K562 (cell line): ENCODE measurements at regions not wholly inside any gene's neighbourhood (a gene's known extent, or its start where the extent isn't known, plus 50 kb on each side); places are given as distances from the start of the nearest gene placed in this dataset.

Experiments
- ATAC-seq: fragments of 200-7000 bp; cut with Tn5 transposase; 3 replicates; pipeline ENCODE4 v1.9.1; 2020; ENCODE audit warnings: moderate library complexity
- BruUV-seq: library from RNA; stranded (reverse); fragments of 400-500 nt; replicated peaks from 2 replicates; lab custom pipeline; 2021; lab: Mats Ljungman, UMichigan
- CTCF ChIA-PET: fragments of 300-600 bp; formaldehyde crosslinking; extraction: SDS; loops from one replicate; lab custom pipeline; 2021; ENCODE audit warnings: low intra/inter-chr PET ratio; lab: Yijun Ruan, JAX
- POLR2A ChIA-PET: fragments of 300-600, 350-650 bp; sonication (Branson Sonifier 250); formaldehyde crosslinking; extraction: SDS; loops from one replicate; lab custom pipeline; 2021; ENCODE audit warnings: antibody characterized with exemption, inconsistent platforms; lab: Yijun Ruan, JAX
- DNase-seq, 4 experiments: peaks; one replicate each; pipeline versions ENCODE4 v3.0.0 to v3.0.0-alpha.2; 2011 to 2018; ENCODE audit warnings: low spot score in 3 of 4, mixed read lengths in 3 of 4; ENCODE audit errors: extremely low read depth in 1 of 4
- FAIRE-seq: peaks from 2 replicates; lab custom pipeline; 2011; peaks lifted over from hg19 to GRCh38; lab: Jason Lieb, UNC
- H2AFZ ChIP-seq: 2 replicates; pipeline ENCODE4 v1.6.0; 2011; ENCODE audit warnings: low read depth, low read length, control low read depth, inconsistent platforms
- H3K27ac ChIP-seq: fragments of 200-600 bp; 3 replicates; pipeline ENCODE4 v1.8.0; 2011; ENCODE audit warnings: low read depth, mild to moderate bottlenecking, control low read depth, inconsistent platforms, low read length, moderate library complexity, mixed read lengths; ENCODE audit errors: extremely low read depth
- H3K27me3 ChIP-seq, 2 experiments: fragments of 300-600 bp in 1 of 2; 2 replicates in 1 of 2; 3 replicates in 1 of 2; pipeline versions ENCODE4 v1.6.0 to v1.8.0; 2011; ENCODE audit warnings: inconsistent platforms in 2 of 2, low read length in 2 of 2, mild to moderate bottlenecking in 1 of 2, mixed read lengths in 1 of 2, moderate library complexity in 1 of 2; ENCODE audit not compliant: control insufficient read depth in 2 of 2, insufficient read depth in 2 of 2
- H3K36me3 ChIP-seq: fragments of 300-600 bp; 3 replicates; pipeline ENCODE4 v1.8.0; 2011; ENCODE audit warnings: mild to moderate bottlenecking, low read length, inconsistent platforms; ENCODE audit not compliant: control insufficient read depth, insufficient read depth
- H3K4me1 ChIP-seq, 2 experiments: fragments of 200-600 bp in 1 of 2; replicated peaks in 1 of 2; 2 replicates in 1 of 2; 3 replicates in 1 of 2; pipeline versions ENCODE4 v1.5.1 to v1.8.0; 2011; ENCODE audit warnings: inconsistent platforms in 2 of 2, low read length in 2 of 2, mild to moderate bottlenecking in 1 of 2, mixed read lengths in 1 of 2, moderate library complexity in 1 of 2; ENCODE audit not compliant: control insufficient read depth in 2 of 2, insufficient read depth in 2 of 2
- H3K4me2 ChIP-seq: 2 replicates; pipeline ENCODE4 v1.6.1; 2011; ENCODE audit warnings: low read length, control low read depth, inconsistent platforms, mixed read lengths; ENCODE audit not compliant: insufficient read depth
- H3K4me3 ChIP-seq: fragments of 200-600 bp; sonication (generic), shearing (Covaris generic); 2 replicates; pipeline ENCODE4 v1.5.1; 2016; ENCODE audit warnings: control low read depth, inconsistent platforms
- H3K79me2 ChIP-seq: fragments of 200-600 bp; 3 replicates; pipeline ENCODE4 v1.8.0; 2011; ENCODE audit warnings: low read length, inconsistent platforms; ENCODE audit not compliant: control insufficient read depth, insufficient read depth
- H3K9ac ChIP-seq, 2 experiments: 2 replicates each; pipeline versions ENCODE4 v1.6.0 to v1.6.1; 2011; ENCODE audit warnings: low read depth in 2 of 2, low read length in 2 of 2, control low read depth in 1 of 2, inconsistent platforms in 1 of 2, mild to moderate bottlenecking in 1 of 2, mixed read lengths in 1 of 2; ENCODE audit not compliant: insufficient read depth in 1 of 2
- H3K9me1 ChIP-seq: one replicate; pipeline ENCODE4 v1.6.0; 2011; ENCODE audit warnings: inconsistent platforms, mild to moderate bottlenecking, low read length, moderate library complexity; ENCODE audit not compliant: control insufficient read depth, insufficient read depth
- H3K9me3 ChIP-seq: replicated peaks from 2 replicates; pipeline ENCODE4 v1.5.1; 2011; ENCODE audit warnings: low read depth, low read length, inconsistent platforms; ENCODE audit not compliant: control insufficient read depth, insufficient read depth
- H4K20me1 ChIP-seq: replicated peaks from 2 replicates; pipeline ENCODE4 v1.6.1; 2011; ENCODE audit warnings: low read length, inconsistent platforms, mixed read lengths; ENCODE audit not compliant: control insufficient read depth, insufficient read depth
- BMI1 ChIP-seq: fragments of 150-350 bp; IDR thresholded peaks from 2 replicates; pipeline ENCODE4 v1.6.1; 2014; ENCODE audit warnings: low read length
- GATA2 ChIP-seq: sonication (generic); formaldehyde crosslinking; IDR thresholded peaks from 2 replicates; pipeline ENCODE4 v1.4.0; 2020; ENCODE audit warnings: mild to moderate bottlenecking, missing genetic modification reagents
- HMGN3 ChIP-seq: IDR thresholded peaks from 2 replicates; pipeline ENCODE4 v1.6.1; 2011; ENCODE audit warnings: borderline replicate concordance, low read depth, mild to moderate bottlenecking, mixed read lengths, low read length; ENCODE audit not compliant: insufficient read length; ENCODE audit errors: extremely low read depth
- HNRNPK ChIP-seq: fragments of 200-400 bp; formaldehyde crosslinking; IDR thresholded peaks from one replicate; pipeline ENCODE4 v1.6.1; 2018; ENCODE audit warnings: mild to moderate bottlenecking, low read depth, low read length; ENCODE audit not compliant: poor library complexity, severe bottlenecking
- MAZ ChIP-seq, 2 experiments: fragments of 450-650 bp in 1 of 2; sonication (generic) in 1 of 2; formaldehyde crosslinking; IDR thresholded peaks in 1 of 2; conservative IDR thresholded peaks in 1 of 2; 2 replicates each; pipeline versions ENCODE4 v1.4.0 to v1.5.0; 2020; ENCODE audit warnings: mild to moderate bottlenecking in 1 of 2, missing genetic modification reagents in 1 of 2
- MCM2 ChIP-seq: fragments of 450-650 bp; IDR thresholded peaks from 2 replicates; pipeline ENCODE4 v1.6.1; 2017; ENCODE audit warnings: low read depth, mild to moderate bottlenecking
- MED1 ChIP-seq: sonication (generic); formaldehyde crosslinking; IDR thresholded peaks from 2 replicates; pipeline ENCODE4 v1.8.1; 2023; ENCODE audit warnings: missing genetic modification reagents, borderline replicate concordance
- PHTF2 ChIP-seq: fragments of 250-450 bp; sonication (Bioruptor Pico); IDR thresholded peaks from 2 replicates; pipeline ENCODE4 v1.5.0; 2021; ENCODE audit warnings: mild to moderate bottlenecking
- RBM34 ChIP-seq: fragments of 200-400 bp; formaldehyde crosslinking; IDR thresholded peaks from 2 replicates; pipeline ENCODE4 v1.6.1; 2018; ENCODE audit warnings: low read length, borderline replicate concordance; ENCODE audit not compliant: insufficient read depth
- RFX1 ChIP-seq: fragments of 450-650 bp; IDR thresholded peaks from 2 replicates; pipeline ENCODE4 v1.6.1; 2016; ENCODE audit warnings: mild to moderate bottlenecking, moderate library complexity
- ZBTB26 ChIP-seq: fragments of 450-650 bp; formaldehyde crosslinking; IDR thresholded peaks from 2 replicates; pipeline ENCODE4 v1.4.0; 2022; ENCODE audit warnings: missing genetic modification characterization
- ZNF146 ChIP-seq: IDR thresholded peaks from one replicate; pipeline ENCODE4 v1.6.1; 2018; ENCODE audit warnings: missing compliant biosample characterization; ENCODE audit not compliant: unreplicated experiment
- ZNF316 ChIP-seq: fragments of 450-650 bp; IDR thresholded peaks from 2 replicates; pipeline ENCODE4 v1.6.1; 2016
- WGBS: fragments of 100-300 bp; shearing (Covaris generic); methylation state at CpG from one replicate; pipeline ENCODE4 v1.1.6; 2016; ENCODE audit warnings: low coverage, mixed read lengths; ENCODE audit not compliant: insufficient coverage; ENCODE audit errors: missing lambda C conversion rate; 5-methylcytosine and 5-hydroxymethylcytosine counted together
- in situ Hi-C: fragments of 300-500 bp; cut with MboI; formaldehyde crosslinking; loops from 4 replicates; pipeline ENCODE4 v1.15.0; 2018; ENCODE audit warnings: inconsistent platforms, mixed read lengths
- intact Hi-C: fragments of 100-400 bp; cut with micrococcal nuclease; formaldehyde crosslinking; loops from 2 replicates; pipeline ENCODE4 v1.14.2; 2022
- TF ChIP-seq, protein P1 (sequence below), 2 experiments: fragments of 450-650 bp; conservative IDR thresholded peaks; 2 replicates each; pipeline ENCODE4 v1.6.1; 2017; ENCODE audit warnings: mild to moderate bottlenecking in 2 of 2, moderate library complexity in 2 of 2

- Histone ChIP-seq H3K79me2 (no peaks in the 10 kb centered on the region), H2AFZ (no peak overlapping the region), H3K9ac (no peak overlapping the region), H3K9me3 (no peaks in the 10 kb centered on the region), H3K9me1 (no peaks in the 10 kb centered on the region), H3K36me3 (no peaks in the 10 kb centered on the region), H4K20me1 (no peaks in the 10 kb centered on the region), H3K27ac (no peak overlapping the region), H3K27me3 (peaks cover 2 to 9% of the 10 kb centered on the region in 2 experiments; a peak in 4 of 5 replicates), H3K4me2 (no peak overlapping the region), H3K4me3 (no peak overlapping the region), H3K4me1 (no peaks in the 10 kb centered on the region)
- DNase-seq (no peak), ATAC-seq (no peak), FAIRE-seq (no peak)
- TF ChIP-seq ZNF316 (peak; percentile 15; the same call in 1 of the 2 replicates), ZNF146 (CRISPR knock-in tag) (no peak)
- POLR2A ChIA-PET = interaction anchor here (1.5 kb wide), 1 partner anchor 182 kb away, joined by 5 read pairs; no protein-coding TSS in a partner anchor
- in situ Hi-C loops (no loop called here), intact Hi-C loops (no loop called here)
- CTCF ChIA-PET = no interaction called here
- no TSS peak for BruUV-seq
Measured at GRCh38 chr7:153070141-153070540, 310.6 kb downstream of the ACTR3B start.

GRCh38 chr7:153072806-153073205 is 313.3 kb downstream of the ACTR3B start:
- CTCF ChIA-PET = no interaction called here
- BruUV-seq = no TSS peak
- in situ Hi-C loops = no loop called here
- no peak for TF ChIP-seq PHTF2
- TF ChIP-seq GATA2 (CRISPR knock-in tag) = no peak
- no peak for TF ChIP-seq BMI1
- no peak for TF ChIP-seq MCM2
- no peak for TF ChIP-seq MED1
- TF ChIP-seq RFX1 = no peak
- TF ChIP-seq MAZ (CRISPR knock-in tag; conservative IDR thresholded peaks at IDR 0.05 in 1 of 2, IDR thresholded peaks at IDR 0.05 in 1 of 2) = no peak
- no peak for TF ChIP-seq HMGN3
- TF ChIP-seq ZBTB26 (CRISPR knock-in tag) = no peak
- TF ChIP-seq HNRNPK = no peak
- TF ChIP-seq, protein P1, sequence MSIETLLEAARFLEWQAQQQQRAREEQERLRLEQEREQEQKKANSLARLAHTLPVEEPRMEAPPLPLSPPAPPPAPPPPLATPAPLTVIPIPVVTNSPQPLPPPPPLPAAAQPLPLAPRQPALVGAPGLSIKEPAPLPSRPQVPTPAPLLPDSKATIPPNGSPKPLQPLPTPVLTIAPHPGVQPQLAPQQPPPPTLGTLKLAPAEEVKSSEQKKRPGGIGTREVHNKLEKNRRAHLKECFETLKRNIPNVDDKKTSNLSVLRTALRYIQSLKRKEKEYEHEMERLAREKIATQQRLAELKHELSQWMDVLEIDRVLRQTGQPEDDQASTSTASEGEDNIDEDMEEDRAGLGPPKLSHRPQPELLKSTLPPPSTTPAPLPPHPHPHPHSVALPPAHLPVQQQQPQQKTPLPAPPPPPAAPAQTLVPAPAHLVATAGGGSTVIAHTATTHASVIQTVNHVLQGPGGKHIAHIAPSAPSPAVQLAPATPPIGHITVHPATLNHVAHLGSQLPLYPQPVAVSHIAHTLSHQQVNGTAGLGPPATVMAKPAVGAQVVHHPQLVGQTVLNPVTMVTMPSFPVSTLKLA (conservative IDR thresholded peaks at IDR 0.05) = no peak
- no peak for TF ChIP-seq RBM34

More at GRCh38 chr7:153072806-153073205, 313.3 kb downstream of the ACTR3B start:
- H3K27ac ChIP-seq = no peak overlapping the region
- WGBS = 0% methylated on average over 4 of the region's 4 CpGs
- no peak overlapping the region for H3K4me2 ChIP-seq
- no peak overlapping the region for H3K4me3 ChIP-seq
- H3K9me3 ChIP-seq = no peaks in the 10 kb centered on the region
- H3K79me2 ChIP-seq = no peaks in the 10 kb centered on the region
- no peak overlapping the region for H2AFZ ChIP-seq
- intact Hi-C loops = no loop called here
- H3K9me1 ChIP-seq = no peaks in the 10 kb centered on the region
- H3K27me3 ChIP-seq = peaks cover 0 to 12% of the 10 kb centered on the region in 2 experiments; a peak in 4 of 5 replicates
- H3K9ac ChIP-seq = no peak overlapping the region
- no peak for ATAC-seq
- no peak for DNase-seq
- no peaks in the 10 kb centered on the region for H3K4me1 ChIP-seq
- POLR2A ChIA-PET = no interaction called here
- no peaks in the 10 kb centered on the region for H3K36me3 ChIP-seq
- H4K20me1 ChIP-seq = no peaks in the 10 kb centered on the region
- no peak for FAIRE-seq
